ENCODE measurements at regions not wholly inside any gene's neighbourhood (a gene's known extent, or its start where the extent isn't known, plus 50 kb on each side); places are given as distances from the start of the nearest gene placed in this dataset.

DNA sequence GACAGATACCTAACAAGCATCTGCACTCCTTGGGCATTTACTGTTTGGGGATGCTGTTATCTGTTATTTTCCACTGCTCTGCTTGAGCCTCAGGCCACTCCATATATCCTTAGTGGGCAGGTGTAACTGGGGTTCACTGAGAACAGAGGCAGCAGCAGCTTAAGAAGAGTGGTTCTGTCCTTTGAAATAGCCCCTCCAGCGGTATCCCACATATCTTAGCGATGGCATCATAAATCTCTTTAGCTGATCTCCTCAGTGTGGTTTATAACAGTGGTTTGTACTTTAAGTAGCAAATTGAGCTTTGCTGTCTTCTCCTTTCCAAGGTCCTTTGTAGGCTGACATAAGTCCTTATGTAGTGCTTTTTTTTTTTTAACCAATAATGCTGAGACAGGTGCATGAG, 79.7 kb upstream of the RPRM start:
- no peak for DNase-seq
- TF ChIP-seq CTCF (IDR thresholded peaks at IDR 0.05) (no peak), POLR2A (IDR thresholded peaks at IDR 0.05) (no peak)
- Histone ChIP-seq H3K36me3 (no peaks in the 10 kb centered on the region), H3K4me3 (no peak overlapping the region), H3K27me3 (no peaks in the 10 kb centered on the region), H3K27ac (no peak overlapping the region), H3K9me3 (no peaks in the 10 kb centered on the region), H3K4me1 (no peaks in the 10 kb centered on the region)
- no peak for ATAC-seq
- 84% methylated on average over 2 of the region's 2 CpGs for WGBS (ENCODE audit: insufficient coverage, low coverage, low lambda C conversion rate, missing lambda C conversion rate)
- intact Hi-C loops (cut with DNase I): no loop called here

GRCh38 chr2:153567367-153567766, 88.8 kb upstream of the RPRM start:
- peak overlapping the region in 1 of 3 donors; percentile 12 for H3K4me3 ChIP-seq
- no peaks in the 10 kb centered on the region for H3K27me3 ChIP-seq
- H3K27ac ChIP-seq: peak overlapping the region in 2 of 3 donors; percentile 21 to 38
- no peaks in the 10 kb centered on the region for H3K9me3 ChIP-seq
- no peak for TF ChIP-seq POLR2A (IDR thresholded peaks at IDR 0.05)
- no peak for TF ChIP-seq CTCF (IDR thresholded peaks at IDR 0.05)
- WGBS (ENCODE audit: insufficient coverage, low coverage, low lambda C conversion rate, missing lambda C conversion rate): 26% methylated on average over 3 of the region's 3 CpGs
- H3K36me3 ChIP-seq: no peaks in the 10 kb centered on the region
- intact Hi-C loops (cut with DNase I): no loop called here
- ATAC-seq (peak; percentile 89 to 97 (median 95)), DNase-seq (no peak)
- peaks cover 0 to 5% (median 0%) of the 10 kb centered on the region in 4 donors for H3K4me1 ChIP-seq

- Histone ChIP-seq H3K9me3 (no peaks in the 10 kb centered on the region), H3K27ac (peak overlapping the region in 2 of 3 donors; percentile 21 to 38), H3K4me3 (peak overlapping the region in 1 of 3 donors; percentile 12), H3K36me3 (no peaks in the 10 kb centered on the region), H3K27me3 (no peaks in the 10 kb centered on the region), H3K4me1 (peaks cover 0 to 5% (median 0%) of the 10 kb centered on the region in 4 donors)
- TF ChIP-seq POLR2A (IDR thresholded peaks at IDR 0.05): no peak
- no peak for TF ChIP-seq CTCF (IDR thresholded peaks at IDR 0.05)
- intact Hi-C loops (cut with DNase I): no loop called here
- DNase-seq (no peak), ATAC-seq (peak; percentile 66 to 95 (median 86))
- WGBS (ENCODE audit: insufficient coverage, low coverage, low lambda C conversion rate, missing lambda C conversion rate): 13% methylated on average over 3 of the region's 3 CpGs
These were observed 89.5 kb upstream of the RPRM start for GRCh38 chr2:153568105-153568504.

DNA sequence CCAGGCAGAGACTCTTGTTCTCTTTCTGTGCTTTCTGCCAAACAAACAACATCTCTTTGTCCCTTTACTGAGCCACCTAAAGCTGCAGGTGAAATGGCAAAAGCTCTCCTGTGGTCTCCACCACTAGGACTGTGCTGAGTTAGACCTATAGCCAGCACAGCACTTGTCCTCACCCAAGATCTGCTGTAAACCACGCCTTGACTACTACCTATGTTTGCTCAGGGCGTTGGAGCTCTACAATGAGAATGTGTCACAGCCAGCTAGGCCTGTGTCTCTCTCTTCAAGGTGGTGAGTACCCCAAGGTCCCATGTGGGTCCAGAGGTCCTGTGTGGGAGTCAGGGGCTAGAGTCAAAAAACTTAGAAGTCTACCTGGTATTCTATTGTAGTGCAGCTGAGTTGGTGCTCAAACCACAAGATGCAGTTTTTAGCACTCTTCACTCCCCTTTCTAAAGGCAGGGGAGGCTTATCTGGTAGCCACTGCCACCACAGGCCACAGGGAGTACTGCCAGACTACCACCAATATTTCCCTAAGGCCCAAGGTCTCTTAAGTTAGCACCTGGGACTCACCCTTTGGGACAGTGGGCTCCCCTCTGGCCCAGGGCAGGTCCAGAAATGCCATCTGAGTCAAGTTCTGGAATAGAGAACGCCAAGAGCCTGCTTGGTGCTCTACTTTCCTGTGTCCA, 96.8 kb upstream of the RPRM start:
- no peak for ATAC-seq
- no peak for DNase-seq
- Histone ChIP-seq H3K4me1 (no peaks in the 10 kb centered on the region), H3K27ac (no peak overlapping the region), H3K27me3 (no peaks in the 10 kb centered on the region), H3K4me3 (no peak overlapping the region), H3K36me3 (no peaks in the 10 kb centered on the region), H3K9me3 (no peaks in the 10 kb centered on the region)
- no peak for TF ChIP-seq POLR2A (IDR thresholded peaks at IDR 0.05)
- no peak for TF ChIP-seq CTCF (IDR thresholded peaks at IDR 0.05)
- 30% methylated on average over 1 of the region's 3 CpGs for WGBS (ENCODE audit: insufficient coverage, low coverage, low lambda C conversion rate, missing lambda C conversion rate)
- intact Hi-C loops (cut with DNase I): no loop called here

All from right lobe of liver (tissue), 6 donors.